ENCODE measurements at regions not wholly inside any gene's neighbourhood (a gene's known extent, or its start where the extent isn't known, plus 50 kb on each side); places are given as distances from the start of the nearest gene placed in this dataset.

- TF ChIP-seq EZH2 (IDR thresholded peaks at IDR 0.05; ENCODE audit: insufficient read depth, low read length) (no peak), CTCF (IDR thresholded peaks at IDR 0.05; ENCODE audit: insufficient read depth, low read depth, low read length) (no peak)
Observed at GRCh38 chr20:40763646-40764295, 74.7 kb upstream of the MAFB start.
